Mesothelial cell of epicardium (in vitro differentiated cells): ENCODE measurements at regions not wholly inside any gene's neighbourhood (a gene's known extent, or its start where the extent isn't known, plus 50 kb on each side); places are given as distances from the start of the nearest gene placed in this dataset.
"Not testable (repeated sequence)": the region's sequence is repeated elsewhere in the genome, so short reads cannot be mapped to it uniquely, and the experiment has no call there.

ENCODE experiments used
- DNase-seq, 2 experiments: peaks; one replicate each; pipeline ENCODE4 v3.0.0; 2021; ENCODE audit warnings: low spot score in 2 of 2; ENCODE audit not compliant: unreplicated experiment in 2 of 2
- H3K27ac Mint-ChIP-seq: 2 replicates; pipeline ENCODE4 v1.8.0; 2021; ENCODE audit warnings: mixed read lengths
- H3K27me3 Mint-ChIP-seq: 2 replicates; pipeline ENCODE4 v1.8.0; 2021; ENCODE audit warnings: low read depth, mixed read lengths
- H3K36me3 Mint-ChIP-seq: 2 replicates; pipeline ENCODE4 v1.8.0; 2021; ENCODE audit warnings: mixed read lengths
- H3K4me1 Mint-ChIP-seq: 2 replicates; pipeline ENCODE4 v1.8.0; 2021; ENCODE audit warnings: mixed read lengths
- H3K4me3 Mint-ChIP-seq: 2 replicates; pipeline ENCODE4 v1.8.0; 2021; ENCODE audit warnings: mild to moderate bottlenecking, moderate library complexity, mixed read lengths
- H3K9me3 Mint-ChIP-seq: 2 replicates; pipeline ENCODE4 v1.8.0; 2021; ENCODE audit warnings: mixed read lengths
- TF ChIP-seq, protein P1 (sequence below): fragments of 200-600 bp; sonication (generic); IDR thresholded peaks from one replicate; pipeline ENCODE4 v1.5.0; 2021; ENCODE audit warnings: antibody characterized with exemption; ENCODE audit not compliant: unreplicated experiment

DNA sequence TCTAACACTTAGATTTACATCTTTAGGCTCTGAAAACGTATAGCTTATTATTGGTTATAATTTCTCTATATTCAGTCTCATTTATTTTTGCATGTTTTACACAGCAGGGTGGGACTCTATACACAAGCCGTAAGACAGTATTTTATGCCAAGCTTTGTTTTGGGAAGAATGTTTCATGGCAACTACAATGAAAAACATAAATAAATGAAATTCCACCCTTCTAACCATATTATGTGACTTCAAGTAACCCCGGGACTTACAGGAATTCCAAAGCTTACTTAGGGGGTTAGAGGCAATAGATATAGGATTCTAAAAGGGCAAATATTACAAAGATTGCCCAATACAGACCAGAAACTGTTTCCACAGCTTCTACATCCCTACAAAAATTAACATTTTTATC is 370.9 kb downstream of the PRR32 start:
- H3K36me3 Mint-ChIP-seq = no peaks in the 10 kb centered on the region

GRCh38 chrX:127207326-127207725 is 387.8 kb downstream of the PRR32 start:
- Mint-ChIP-seq H3K4me1 (no peaks in the 10 kb centered on the region), H3K9me3 (peaks cover 42% of the 10 kb centered on the region), H3K27ac (no peak overlapping the region), H3K4me3 (no peak overlapping the region), H3K36me3 (no peaks in the 10 kb centered on the region), H3K27me3 (no peaks in the 10 kb centered on the region)
- TF ChIP-seq, protein P1, sequence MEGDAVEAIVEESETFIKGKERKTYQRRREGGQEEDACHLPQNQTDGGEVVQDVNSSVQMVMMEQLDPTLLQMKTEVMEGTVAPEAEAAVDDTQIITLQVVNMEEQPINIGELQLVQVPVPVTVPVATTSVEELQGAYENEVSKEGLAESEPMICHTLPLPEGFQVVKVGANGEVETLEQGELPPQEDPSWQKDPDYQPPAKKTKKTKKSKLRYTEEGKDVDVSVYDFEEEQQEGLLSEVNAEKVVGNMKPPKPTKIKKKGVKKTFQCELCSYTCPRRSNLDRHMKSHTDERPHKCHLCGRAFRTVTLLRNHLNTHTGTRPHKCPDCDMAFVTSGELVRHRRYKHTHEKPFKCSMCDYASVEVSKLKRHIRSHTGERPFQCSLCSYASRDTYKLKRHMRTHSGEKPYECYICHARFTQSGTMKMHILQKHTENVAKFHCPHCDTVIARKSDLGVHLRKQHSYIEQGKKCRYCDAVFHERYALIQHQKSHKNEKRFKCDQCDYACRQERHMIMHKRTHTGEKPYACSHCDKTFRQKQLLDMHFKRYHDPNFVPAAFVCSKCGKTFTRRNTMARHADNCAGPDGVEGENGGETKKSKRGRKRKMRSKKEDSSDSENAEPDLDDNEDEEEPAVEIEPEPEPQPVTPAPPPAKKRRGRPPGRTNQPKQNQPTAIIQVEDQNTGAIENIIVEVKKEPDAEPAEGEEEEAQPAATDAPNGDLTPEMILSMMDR = no peak
- DNase-seq = no peak

More for the DNA sequence above, 370.9 kb downstream of the PRR32 start:
- no peaks in the 10 kb centered on the region for H3K4me1 Mint-ChIP-seq
- no peak overlapping the region for H3K4me3 Mint-ChIP-seq
- no peak overlapping the region for H3K27ac Mint-ChIP-seq
- peaks cover 25% of the 10 kb centered on the region for H3K9me3 Mint-ChIP-seq
- TF ChIP-seq, protein P1 = no peak
- no peaks in the 10 kb centered on the region for H3K27me3 Mint-ChIP-seq
- DNase-seq = no peak

DNA sequence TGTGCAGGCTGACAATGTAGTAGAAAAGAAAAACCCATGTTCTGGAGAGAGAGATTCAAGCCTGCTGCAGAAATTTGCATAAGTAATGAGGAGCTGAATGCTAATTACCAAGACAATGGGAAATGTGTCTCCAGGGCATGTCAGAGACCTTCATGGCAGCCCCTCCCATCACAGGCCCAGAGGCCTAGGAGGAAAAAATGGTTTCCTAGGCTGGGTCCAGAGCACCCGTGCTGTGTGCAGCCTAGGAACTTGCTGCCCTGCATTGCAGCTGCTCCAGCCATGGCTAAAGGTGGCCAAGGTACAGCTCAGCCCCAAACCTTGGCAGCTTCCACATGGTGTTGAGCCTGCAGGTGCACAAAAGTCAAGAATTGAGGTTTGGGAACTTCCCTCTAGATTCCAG is 402.3 kb downstream of the PRR32 start:
- not testable (repeated sequence) for H3K27ac Mint-ChIP-seq, DNase-seq, H3K4me3 Mint-ChIP-seq, H3K36me3 Mint-ChIP-seq, H3K4me1 Mint-ChIP-seq, H3K27me3 Mint-ChIP-seq
- peaks cover 43% of the 10 kb centered on the region for H3K9me3 Mint-ChIP-seq

DNA sequence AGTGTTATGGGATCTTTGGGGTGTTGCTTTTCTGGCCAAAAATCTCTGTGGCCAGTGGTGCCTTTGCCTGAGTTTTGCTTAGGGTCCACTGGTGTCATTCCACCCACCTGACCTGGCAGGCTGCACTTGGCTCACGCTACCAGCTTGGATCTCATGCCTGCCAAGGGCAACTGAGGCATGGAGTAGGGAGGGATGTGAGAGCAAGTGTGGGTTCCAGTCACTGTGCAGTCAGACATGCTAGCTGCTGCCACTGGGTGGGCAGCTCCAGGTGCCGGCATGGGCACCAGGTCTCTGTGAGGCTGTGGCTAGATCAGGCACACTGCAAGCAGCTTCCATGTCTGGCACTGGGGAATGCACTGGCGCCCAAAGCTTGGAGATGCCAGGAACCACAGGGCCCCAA is 424.1 kb downstream of the PRR32 start:
- no peak for DNase-seq
- TF ChIP-seq, protein P1 = no peak
- H3K4me1 Mint-ChIP-seq = no peaks in the 10 kb centered on the region
- no peak overlapping the region for H3K4me3 Mint-ChIP-seq
- no peak overlapping the region for H3K27ac Mint-ChIP-seq
- H3K27me3 Mint-ChIP-seq = no peaks in the 10 kb centered on the region
- H3K9me3 Mint-ChIP-seq = peaks cover 35% of the 10 kb centered on the region
- H3K36me3 Mint-ChIP-seq = no peaks in the 10 kb centered on the region

DNA sequence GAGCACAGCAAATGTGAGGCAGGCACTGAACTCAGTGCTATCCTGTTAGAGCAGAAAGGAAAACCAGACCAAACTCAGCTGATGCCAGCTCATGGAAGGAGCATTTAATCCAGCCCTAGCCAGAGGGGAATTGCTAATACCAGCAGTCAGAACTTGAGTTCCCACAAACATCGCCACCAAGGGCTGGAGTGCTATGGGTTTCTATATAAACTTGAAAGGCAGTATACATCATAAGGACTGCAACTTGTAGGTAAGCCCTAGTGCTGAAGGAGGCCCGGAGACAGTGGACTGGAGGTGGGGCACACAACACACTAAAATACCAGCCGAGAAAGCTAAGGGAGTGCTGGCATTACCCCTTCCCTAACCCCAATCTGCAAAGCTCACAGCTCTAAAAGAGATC is 440.2 kb downstream of the PRR32 start:
- Mint-ChIP-seq H3K27ac (no peak overlapping the region), H3K36me3 (no peaks in the 10 kb centered on the region), H3K4me3 (no peak overlapping the region), H3K4me1 (no peaks in the 10 kb centered on the region), H3K27me3 (no peaks in the 10 kb centered on the region), H3K9me3 (peaks cover 37% of the 10 kb centered on the region)
- TF ChIP-seq, protein P1 = no peak
- DNase-seq = no peak

DNA sequence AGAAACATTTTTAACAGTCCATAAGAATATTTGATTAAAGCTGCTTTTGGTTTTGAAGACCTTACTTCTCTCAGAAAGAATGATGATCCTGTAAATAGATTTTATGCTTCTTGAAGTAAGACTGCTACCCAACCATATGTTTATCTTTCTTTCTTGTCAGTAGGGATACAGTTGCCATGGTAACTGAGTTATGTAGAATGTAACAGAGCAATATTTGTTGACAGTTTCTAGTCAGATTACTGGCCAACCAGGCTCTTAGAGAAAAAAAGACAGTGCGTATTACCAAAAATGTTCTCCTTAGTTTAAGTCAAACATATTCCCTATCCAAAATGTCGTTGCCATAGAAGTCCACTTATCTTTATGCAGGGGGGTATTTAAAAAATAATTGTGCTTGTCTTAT is 456.8 kb downstream of the PRR32 start:
- H3K4me3 Mint-ChIP-seq = no peak overlapping the region
- no peaks in the 10 kb centered on the region for H3K27me3 Mint-ChIP-seq
- peaks cover 36% of the 10 kb centered on the region for H3K9me3 Mint-ChIP-seq
- no peak overlapping the region for H3K27ac Mint-ChIP-seq
- no peak for DNase-seq
- no peaks in the 10 kb centered on the region for H3K36me3 Mint-ChIP-seq
- TF ChIP-seq, protein P1 = no peak
- H3K4me1 Mint-ChIP-seq = no peaks in the 10 kb centered on the region
